ENCODE measurements at regions not wholly inside any gene's neighbourhood (a gene's known extent, or its start where the extent isn't known, plus 50 kb on each side); places are given as distances from the start of the nearest gene placed in this dataset.

DNA sequence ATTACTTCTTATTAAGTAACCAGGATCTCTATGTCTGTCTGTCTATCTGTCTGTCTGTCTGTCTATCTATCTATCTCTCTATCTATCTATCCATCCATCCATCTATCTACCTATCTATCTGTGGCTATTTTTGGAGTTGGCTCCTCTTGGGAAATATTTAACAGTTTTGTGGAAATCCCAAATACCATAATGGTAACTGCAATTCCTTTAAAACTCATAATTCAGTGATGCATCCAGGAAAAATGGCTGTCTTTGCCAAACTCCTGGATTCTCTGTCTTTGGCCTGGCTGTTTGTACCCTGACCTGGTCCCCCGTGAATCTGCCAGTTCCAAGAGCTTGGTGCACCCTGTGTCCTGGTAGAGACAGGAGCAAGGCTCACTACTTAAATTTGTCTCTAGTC lies 197.0 kb downstream of the PCSK1 start:
- TF ChIP-seq POLR2A (IDR thresholded peaks at IDR 0.05) = no peak
- TF ChIP-seq, protein P1, sequence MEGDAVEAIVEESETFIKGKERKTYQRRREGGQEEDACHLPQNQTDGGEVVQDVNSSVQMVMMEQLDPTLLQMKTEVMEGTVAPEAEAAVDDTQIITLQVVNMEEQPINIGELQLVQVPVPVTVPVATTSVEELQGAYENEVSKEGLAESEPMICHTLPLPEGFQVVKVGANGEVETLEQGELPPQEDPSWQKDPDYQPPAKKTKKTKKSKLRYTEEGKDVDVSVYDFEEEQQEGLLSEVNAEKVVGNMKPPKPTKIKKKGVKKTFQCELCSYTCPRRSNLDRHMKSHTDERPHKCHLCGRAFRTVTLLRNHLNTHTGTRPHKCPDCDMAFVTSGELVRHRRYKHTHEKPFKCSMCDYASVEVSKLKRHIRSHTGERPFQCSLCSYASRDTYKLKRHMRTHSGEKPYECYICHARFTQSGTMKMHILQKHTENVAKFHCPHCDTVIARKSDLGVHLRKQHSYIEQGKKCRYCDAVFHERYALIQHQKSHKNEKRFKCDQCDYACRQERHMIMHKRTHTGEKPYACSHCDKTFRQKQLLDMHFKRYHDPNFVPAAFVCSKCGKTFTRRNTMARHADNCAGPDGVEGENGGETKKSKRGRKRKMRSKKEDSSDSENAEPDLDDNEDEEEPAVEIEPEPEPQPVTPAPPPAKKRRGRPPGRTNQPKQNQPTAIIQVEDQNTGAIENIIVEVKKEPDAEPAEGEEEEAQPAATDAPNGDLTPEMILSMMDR (IDR thresholded peaks at IDR 0.05) = no peak
